PC-9 (cell line): ENCODE measurements at regions not wholly inside any gene's neighbourhood (a gene's known extent, or its start where the extent isn't known, plus 50 kb on each side); places are given as distances from the start of the nearest gene placed in this dataset.

ENCODE experiments used
- BruUV-seq: library from RNA; stranded (reverse); fragments of 400-500 nt; replicated peaks from 2 replicates; lab custom pipeline; 2021; lab: Mats Ljungman, UMichigan
- CTCF ChIA-PET: fragments of 300-600 bp; sonication (Branson Sonifier 250); formaldehyde crosslinking; loops from one replicate; lab custom pipeline; 2022; ENCODE audit warnings: antibody characterized with exemption; lab: Charles Lee
- POLR2A ChIA-PET: fragments of 300-600 bp; sonication (Branson Sonifier 250); formaldehyde crosslinking; loops from one replicate; lab custom pipeline; 2022; ENCODE audit warnings: antibody characterized with exemption; ENCODE audit not compliant: unreplicated experiment; lab: Charles Lee
- DNase-seq, 2 experiments: peaks; one replicate each; pipeline versions ENCODE4 v3.0.0 to v3.0.0-alpha.2; 2015 to 2022; ENCODE audit warnings: mixed read lengths in 1 of 2
- H2AFZ ChIP-seq: fragments of 200-600 bp; sonication (generic); 2 replicates; pipeline ENCODE4 v1.8.1; 2017; ENCODE audit warnings: antibody characterized with exemption
- H3F3A ChIP-seq: fragments of 200-600 bp; sonication (generic); 2 replicates; pipeline ENCODE4 v1.8.1; 2017; ENCODE audit warnings: antibody characterized with exemption, mild to moderate bottlenecking, low read depth; ENCODE audit not compliant: insufficient read depth
- H3K27ac ChIP-seq: fragments of 200-600 bp; sonication (generic); 2 replicates; pipeline ENCODE4 v1.6.1; 2016; ENCODE audit warnings: mixed run types
- H3K27me3 ChIP-seq: fragments of 200-600 bp; sonication (generic); 2 replicates; pipeline ENCODE4 v1.6.1; 2016; ENCODE audit warnings: low read depth, mixed run types; ENCODE audit not compliant: insufficient read depth
- H3K36me3 ChIP-seq: fragments of 200-600 bp; sonication (generic); 2 replicates; pipeline ENCODE4 v1.6.1; 2016; ENCODE audit warnings: low read depth, mixed run types
- H3K4me1 ChIP-seq: fragments of 200-600 bp; sonication (generic); replicated peaks from 2 replicates; pipeline ENCODE4 v1.6.1; 2016; ENCODE audit warnings: mixed run types; ENCODE audit not compliant: insufficient read depth
- H3K4me2 ChIP-seq: fragments of 200-600 bp; sonication (generic); 2 replicates; pipeline ENCODE4 v1.6.1; 2017; ENCODE audit warnings: mixed run types
- H3K4me3 ChIP-seq: fragments of 200-600 bp; sonication (generic); 2 replicates; pipeline ENCODE4 v1.6.1; 2016; ENCODE audit warnings: mixed run types
- H3K79me2 ChIP-seq: fragments of 200-600 bp; sonication (generic); 2 replicates; pipeline ENCODE4 v1.6.1; 2017; ENCODE audit warnings: low read depth, mixed run types
- H3K9me2 ChIP-seq: fragments of 200-600 bp; sonication (generic); 2 replicates; pipeline ENCODE4 v1.8.1; 2017; ENCODE audit warnings: mild to moderate bottlenecking; ENCODE audit not compliant: insufficient read depth
- H3K9me3 ChIP-seq: fragments of 200-600 bp; sonication (generic); 2 replicates; pipeline ENCODE4 v1.8.1; 2016; ENCODE audit warnings: low read depth; ENCODE audit not compliant: insufficient read depth
- H4K20me1 ChIP-seq: fragments of 200-600 bp; sonication (generic); 2 replicates; pipeline ENCODE4 v1.8.1; 2017; ENCODE audit not compliant: insufficient read depth
- EZH2 ChIP-seq: fragments of 200-600 bp; sonication (generic); IDR thresholded peaks from 2 replicates; pipeline ENCODE4 v1.8.0; 2017; ENCODE audit warnings: antibody characterized with exemption, low read depth
- intact Hi-C: fragments of 100-400 bp; cut with micrococcal nuclease; formaldehyde crosslinking; loops from one replicate; pipeline ENCODE4 v1.10.0; 2022; ENCODE audit not compliant: unreplicated experiment
- TF ChIP-seq, protein P1 (sequence below): fragments of 200-600 bp; sonication (generic); conservative IDR thresholded peaks from 2 replicates; pipeline ENCODE4 v1.6.1; 2017; ENCODE audit warnings: mixed run types, antibody characterized with exemption, mild to moderate bottlenecking, moderate library complexity

GRCh38 chr2:204268971-204269370 lies 276.3 kb upstream of the PARD3B start:
- ChIA-PET POLR2A (no interaction called here), CTCF (no interaction called here)
- Histone ChIP-seq H3K27ac (no peak overlapping the region), H3K9me2 (no peaks in the 10 kb centered on the region), H3K27me3 (no peaks in the 10 kb centered on the region), H3K4me3 (no peak overlapping the region), H3K9me3 (peaks cover 3% of the 10 kb centered on the region; the same call in 1 of the 2 replicates), H2AFZ (no peak overlapping the region), H4K20me1 (no peaks in the 10 kb centered on the region), H3K4me2 (no peak overlapping the region), H3K4me1 (no peaks in the 10 kb centered on the region), H3K79me2 (no peaks in the 10 kb centered on the region), H3F3A (no peaks in the 10 kb centered on the region), H3K36me3 (no peaks in the 10 kb centered on the region)
- no peak for DNase-seq
- no peak for TF ChIP-seq EZH2
- TF ChIP-seq, protein P1, sequence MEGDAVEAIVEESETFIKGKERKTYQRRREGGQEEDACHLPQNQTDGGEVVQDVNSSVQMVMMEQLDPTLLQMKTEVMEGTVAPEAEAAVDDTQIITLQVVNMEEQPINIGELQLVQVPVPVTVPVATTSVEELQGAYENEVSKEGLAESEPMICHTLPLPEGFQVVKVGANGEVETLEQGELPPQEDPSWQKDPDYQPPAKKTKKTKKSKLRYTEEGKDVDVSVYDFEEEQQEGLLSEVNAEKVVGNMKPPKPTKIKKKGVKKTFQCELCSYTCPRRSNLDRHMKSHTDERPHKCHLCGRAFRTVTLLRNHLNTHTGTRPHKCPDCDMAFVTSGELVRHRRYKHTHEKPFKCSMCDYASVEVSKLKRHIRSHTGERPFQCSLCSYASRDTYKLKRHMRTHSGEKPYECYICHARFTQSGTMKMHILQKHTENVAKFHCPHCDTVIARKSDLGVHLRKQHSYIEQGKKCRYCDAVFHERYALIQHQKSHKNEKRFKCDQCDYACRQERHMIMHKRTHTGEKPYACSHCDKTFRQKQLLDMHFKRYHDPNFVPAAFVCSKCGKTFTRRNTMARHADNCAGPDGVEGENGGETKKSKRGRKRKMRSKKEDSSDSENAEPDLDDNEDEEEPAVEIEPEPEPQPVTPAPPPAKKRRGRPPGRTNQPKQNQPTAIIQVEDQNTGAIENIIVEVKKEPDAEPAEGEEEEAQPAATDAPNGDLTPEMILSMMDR = no peak
- intact Hi-C loops = no loop called here
- BruUV-seq = no TSS peak

DNA sequence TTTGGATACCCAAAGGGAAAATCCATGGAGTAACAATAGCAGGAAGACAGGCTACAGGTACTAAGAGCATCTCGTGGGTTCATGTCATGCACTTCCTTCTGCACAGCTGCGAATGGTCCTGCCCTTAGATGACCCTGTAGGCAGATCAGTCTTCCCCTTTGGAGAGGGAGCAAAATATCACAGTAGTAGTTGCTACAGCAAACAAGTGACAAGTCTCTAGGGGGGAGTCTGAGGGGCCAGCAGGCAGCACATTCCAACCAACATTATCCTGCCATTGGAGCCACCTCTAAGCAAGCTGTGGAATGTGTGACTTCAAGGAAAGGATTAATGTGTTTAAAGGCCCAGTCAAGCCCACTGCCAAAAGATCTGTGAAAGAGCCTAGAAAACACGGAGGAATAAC lies 273.2 kb upstream of the PARD3B start:
- intact Hi-C loops = no loop called here
- CTCF ChIA-PET = no interaction called here

DNA sequence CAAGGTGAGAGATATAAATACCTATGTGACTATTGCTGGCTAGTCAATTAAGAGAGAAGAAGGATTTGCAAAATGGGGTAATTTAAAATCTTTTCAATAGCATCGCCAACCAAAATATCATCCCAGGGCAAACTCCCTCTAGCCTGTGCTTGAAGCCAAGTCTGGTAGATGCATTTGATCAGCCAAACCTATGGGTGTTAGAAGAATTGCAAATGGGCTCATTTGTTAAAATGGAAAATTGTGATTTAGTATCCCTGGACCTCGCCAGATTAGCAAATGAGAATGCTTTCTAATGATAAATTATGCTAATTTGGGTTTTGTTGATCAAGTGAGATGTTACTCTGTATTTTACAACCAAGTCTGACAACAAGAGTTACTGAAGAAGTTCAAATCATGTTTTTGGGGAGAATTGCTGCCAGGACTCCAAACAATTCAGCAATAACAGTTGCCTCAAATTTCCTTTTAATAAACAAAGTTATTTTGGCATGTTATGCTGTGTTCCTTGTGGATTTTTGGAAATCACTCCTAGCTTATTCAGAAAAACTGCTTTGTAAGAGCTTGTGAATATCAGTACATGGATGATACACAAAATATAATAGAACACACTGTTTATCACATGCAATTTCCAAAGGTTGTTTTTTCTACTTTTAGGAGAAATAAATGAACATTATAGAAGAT lies 272.5 kb upstream of the PARD3B start:
- Histone ChIP-seq H3K27me3 (no peaks in the 10 kb centered on the region), H3K79me2 (no peaks in the 10 kb centered on the region), H3K4me2 (no peak overlapping the region), H3F3A (no peaks in the 10 kb centered on the region), H3K9me2 (no peaks in the 10 kb centered on the region), H4K20me1 (no peaks in the 10 kb centered on the region), H3K9me3 (peaks cover 3% of the 10 kb centered on the region; the same call in 1 of the 2 replicates), H3K27ac (no peak overlapping the region), H3K4me1 (no peaks in the 10 kb centered on the region), H3K4me3 (no peak overlapping the region), H3K36me3 (no peaks in the 10 kb centered on the region), H2AFZ (no peak overlapping the region)
- no peak for DNase-seq
- no TSS peak for BruUV-seq
- intact Hi-C loops = no loop called here
- TF ChIP-seq, protein P1 = no peak
- ChIA-PET POLR2A (no interaction called here), CTCF (no interaction called here)

More for the DNA sequence above, 273.2 kb upstream of the PARD3B start:
- H4K20me1 ChIP-seq = no peaks in the 10 kb centered on the region
- H3K79me2 ChIP-seq = no peaks in the 10 kb centered on the region
- DNase-seq = no peak
- no peak overlapping the region for H3K27ac ChIP-seq
- no TSS peak for BruUV-seq
- H3K9me3 ChIP-seq = peaks cover 3% of the 10 kb centered on the region; the same call in 1 of the 2 replicates
- TF ChIP-seq EZH2 = no peak
- TF ChIP-seq, protein P1 = no peak
- H3K9me2 ChIP-seq = no peaks in the 10 kb centered on the region
- no peaks in the 10 kb centered on the region for H3K36me3 ChIP-seq
- H3K4me3 ChIP-seq = no peak overlapping the region
- no peaks in the 10 kb centered on the region for H3K27me3 ChIP-seq
- no peaks in the 10 kb centered on the region for H3K4me1 ChIP-seq
- POLR2A ChIA-PET = no interaction called here
- no peak overlapping the region for H3K4me2 ChIP-seq
- no peaks in the 10 kb centered on the region for H3F3A ChIP-seq
- no peak overlapping the region for H2AFZ ChIP-seq
